ENCODE measurements at regions not wholly inside any gene's neighbourhood (a gene's known extent, or its start where the extent isn't known, plus 50 kb on each side); places are given as distances from the start of the nearest gene placed in this dataset.
"Not testable (repeated sequence)": the region's sequence is repeated elsewhere in the genome, so short reads cannot be mapped to it uniquely, and the experiment has no call there.

- DNase-seq, result no peak
Measured at GRCh38 chr3:187795207-187795960, 50.1 kb upstream of the BCL6 start.

DNA sequence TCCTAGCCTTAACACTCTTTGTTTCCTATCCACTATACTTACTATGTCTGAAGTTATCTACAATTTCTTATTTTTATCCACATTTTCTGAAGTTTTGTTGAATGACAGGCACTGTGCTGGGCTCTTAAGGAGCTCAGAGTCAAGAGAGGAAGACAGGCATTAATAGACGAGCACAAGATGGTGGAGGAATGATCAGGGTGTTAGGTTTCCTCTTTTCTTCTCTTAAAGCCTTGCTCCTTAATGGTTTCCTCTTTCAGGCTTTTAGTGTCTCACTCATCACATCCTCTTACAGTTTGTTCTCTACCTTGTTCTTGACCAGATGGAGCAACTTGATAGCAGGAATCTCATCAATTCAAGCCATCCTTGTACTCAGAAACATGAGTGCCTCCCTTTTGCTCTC is 52.9 kb upstream of the BCL6 start:
- no peak for DNase-seq

DNA sequence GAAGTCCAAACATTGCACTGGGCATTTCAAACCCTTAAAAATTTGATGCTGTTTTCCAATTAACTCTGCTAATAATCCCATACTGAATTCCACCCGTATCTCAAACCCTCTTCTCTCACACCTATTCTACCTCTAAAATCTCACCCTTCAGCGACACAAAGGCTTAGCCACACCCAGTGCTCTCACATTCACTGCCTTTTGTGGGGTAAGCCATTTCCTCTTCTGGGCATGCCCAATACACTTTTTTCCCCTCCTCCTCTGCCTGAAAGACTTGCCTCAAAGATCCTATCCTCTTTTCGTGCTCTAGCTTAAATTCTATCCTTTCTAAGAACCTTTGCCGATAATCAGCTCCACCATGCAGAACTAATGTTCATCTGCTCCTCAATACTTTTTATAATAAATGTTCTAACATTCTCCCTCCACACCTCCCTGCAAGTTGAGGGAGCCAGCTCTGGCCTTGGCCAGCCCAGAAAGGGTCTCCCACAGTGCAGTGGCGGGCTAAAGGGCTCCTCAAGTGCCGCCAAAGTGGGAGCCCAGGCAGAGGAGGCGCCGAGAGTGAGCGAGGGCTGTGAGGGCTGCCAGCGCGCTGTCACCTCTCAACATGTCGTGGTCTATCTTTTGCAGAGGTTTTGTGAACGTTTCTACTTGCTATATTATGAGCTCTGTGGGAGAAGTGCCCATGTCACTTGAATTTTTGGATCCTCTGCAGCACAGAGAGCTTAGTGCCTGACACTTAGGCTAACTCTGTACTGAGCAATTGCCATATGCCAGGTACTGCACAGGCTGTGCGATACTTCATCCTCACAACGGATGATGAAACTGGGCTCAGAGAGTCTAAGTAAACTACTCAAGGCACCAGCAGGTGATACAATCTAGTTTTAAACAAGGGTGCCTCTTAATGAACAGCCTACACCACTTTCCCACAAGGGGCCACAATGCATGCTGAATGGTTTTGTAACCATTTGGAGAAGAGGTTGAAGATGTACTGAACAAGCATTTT is 53.6 kb upstream of the BCL6 start:
- DNase-seq, result no peak

DNA sequence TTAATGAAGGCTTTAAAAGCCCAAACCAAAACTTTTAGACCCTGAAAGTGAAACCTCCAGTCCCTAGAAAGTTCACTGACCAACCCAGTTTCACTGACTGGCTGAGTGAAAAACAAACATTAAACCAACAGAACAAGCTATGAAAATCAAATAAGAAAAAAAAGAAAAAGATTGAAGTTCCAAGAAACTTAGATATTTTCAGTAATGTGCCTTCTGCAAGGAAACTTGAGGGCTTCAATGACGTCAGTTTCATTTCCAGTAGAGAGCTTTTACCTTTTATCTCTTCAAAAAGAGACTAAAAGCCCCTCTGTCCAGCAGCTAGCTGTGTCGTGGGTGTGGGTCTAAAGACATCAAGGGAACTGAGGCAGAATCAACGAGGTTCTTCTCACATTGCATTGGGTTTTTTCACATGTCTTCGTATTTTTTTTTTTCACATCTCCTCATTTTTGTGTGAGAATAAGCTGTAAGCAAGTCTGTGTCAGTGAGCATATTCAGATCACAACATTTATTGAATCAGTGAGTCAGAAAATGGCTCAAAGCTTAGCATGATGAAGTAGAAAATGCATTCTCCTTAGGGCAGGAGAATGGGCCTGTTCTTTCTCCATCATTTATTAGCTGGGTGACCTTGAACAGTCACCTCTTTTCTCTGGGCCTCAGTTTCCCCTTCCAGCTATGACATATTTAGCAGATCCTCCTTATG is 54.8 kb upstream of the BCL6 start:
- DNase-seq, result no peak

DNA sequence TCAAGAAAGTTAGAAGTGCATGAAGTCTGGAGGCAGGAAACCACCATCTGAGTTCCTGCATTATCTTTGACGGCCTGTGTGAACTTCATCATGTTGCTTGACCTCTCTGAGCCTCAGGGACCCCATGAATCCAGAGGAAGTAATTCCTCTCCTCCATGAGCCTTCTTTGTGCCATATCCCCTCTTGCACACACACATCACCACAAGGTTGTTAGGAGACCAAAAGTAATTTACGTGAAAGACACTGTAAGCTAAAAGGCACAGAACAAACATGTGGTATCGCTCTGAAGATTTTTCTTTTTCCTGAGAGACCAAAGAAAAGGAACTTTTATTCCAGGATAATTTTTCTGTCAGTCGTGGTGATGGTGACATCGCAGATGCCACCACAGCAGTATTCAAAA is 55.9 kb upstream of the BCL6 start:
- DNase-seq, result no peak

GRCh38 chr3:187802203-187802927 is 57.1 kb upstream of the BCL6 start:
- no peak for DNase-seq

DNA sequence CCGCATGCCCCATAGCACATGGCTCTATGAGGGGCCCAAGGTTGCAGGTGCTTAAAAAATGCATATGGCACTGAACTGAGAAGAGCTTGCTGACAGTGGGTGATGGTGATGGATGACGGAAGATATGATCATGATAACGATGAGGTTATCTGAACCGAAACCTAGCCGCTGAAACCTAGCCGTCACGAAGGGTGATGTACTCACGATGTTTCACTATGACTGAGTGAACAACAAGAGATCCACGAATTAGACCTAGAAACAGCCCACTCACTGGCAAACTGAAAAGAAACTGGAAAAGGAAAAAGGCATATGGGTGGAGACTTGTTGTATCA is 57.6 kb upstream of the BCL6 start:
- no peak for DNase-seq

GRCh38 chr3:187804120-187804744 is 59.0 kb upstream of the BCL6 start:
- no peak for DNase-seq

DNA sequence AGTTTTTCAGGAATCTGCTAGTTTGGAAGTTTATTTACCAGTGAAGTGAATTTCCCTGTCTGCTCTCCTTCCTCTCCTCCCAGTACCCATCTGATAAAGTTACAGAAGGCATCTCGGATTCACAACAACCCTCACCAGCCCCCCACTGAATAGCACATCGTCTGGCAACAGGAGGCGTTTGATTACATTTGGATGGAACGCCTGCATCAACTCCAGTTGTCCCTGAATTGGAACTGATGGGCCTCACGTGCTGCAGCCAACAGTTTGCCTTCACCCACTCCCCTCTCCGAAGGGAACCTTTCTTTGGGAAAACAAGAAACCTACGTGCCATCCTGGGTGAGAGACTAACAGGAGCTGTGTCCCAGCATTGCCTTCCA is 59.5 kb upstream of the BCL6 start:
- DNase-seq, result no peak

DNA sequence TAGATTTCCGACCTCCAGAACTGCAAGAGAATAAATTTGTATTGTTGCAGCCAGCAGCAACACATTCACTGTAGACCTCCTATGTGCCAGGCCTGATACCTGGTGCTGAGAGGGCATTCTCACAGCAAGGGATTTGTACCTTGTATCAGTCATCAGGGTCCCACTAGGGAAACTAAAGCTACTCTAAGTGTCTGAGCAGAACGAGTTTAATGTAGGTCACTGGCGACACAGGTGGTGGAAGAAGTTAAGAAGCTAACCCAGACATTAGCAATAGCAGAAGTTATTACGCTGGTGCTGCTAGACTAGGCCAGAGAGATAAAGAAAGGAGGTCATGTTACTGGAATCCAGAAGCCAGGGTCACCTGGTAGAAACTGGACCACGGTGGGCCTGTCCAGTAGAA is 60.5 kb upstream of the BCL6 start:
- DNase-seq, result no peak

DNA sequence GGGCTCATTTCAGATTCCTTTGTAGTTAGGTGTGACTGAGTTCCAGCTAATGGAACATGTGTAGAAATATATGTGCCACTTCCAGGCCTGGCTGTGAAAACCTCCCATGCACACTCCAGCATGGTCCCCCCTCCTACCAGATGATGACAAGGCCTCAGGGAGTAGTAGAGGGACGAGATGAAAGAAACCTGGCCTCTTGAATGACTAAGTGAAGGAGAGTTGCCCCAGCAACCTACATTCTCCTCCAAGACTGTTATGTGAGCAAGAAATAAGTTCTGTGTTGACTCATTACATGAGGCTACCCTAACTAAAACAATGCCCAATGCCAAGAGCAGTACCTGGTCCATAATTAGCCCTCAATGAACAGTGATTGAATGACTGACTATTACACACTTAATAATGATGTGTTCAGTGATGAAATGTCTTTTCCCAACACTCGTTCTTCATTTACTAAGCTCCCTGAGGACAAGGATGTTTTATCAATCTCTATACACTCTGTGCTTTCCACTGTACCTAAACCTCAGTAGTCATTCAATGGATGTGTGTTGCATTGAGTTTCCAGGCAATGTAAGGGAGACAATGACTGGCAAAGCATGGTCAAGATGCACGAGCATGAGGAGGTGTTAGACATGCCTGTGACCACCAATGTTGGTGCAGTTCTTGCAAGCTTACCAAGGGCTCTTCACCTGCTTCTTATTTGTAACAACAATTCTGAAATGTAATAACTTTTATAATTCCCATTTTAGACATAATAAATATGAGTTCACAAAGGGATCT is 62.0 kb upstream of the BCL6 start:
- DNase-seq, result no peak

DNA sequence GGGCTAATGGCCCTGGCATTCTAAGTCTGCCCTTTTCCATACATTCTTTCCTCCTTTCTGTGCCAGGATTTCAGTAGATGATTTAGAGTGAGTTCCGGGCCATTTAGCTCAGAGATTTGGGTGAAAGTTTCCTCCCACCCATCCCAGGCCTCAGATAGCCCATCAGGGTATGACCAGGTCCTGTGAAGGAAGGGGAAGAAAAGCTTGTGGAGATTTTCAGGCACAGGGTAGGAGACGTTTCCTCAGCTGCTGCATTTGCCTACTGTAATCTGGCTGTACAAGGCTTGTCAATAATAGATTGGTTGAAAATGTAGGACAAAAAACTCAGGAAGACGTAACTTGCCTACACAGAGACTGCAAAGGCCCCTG is 63.2 kb upstream of the BCL6 start:
- no peak for DNase-seq

DNA sequence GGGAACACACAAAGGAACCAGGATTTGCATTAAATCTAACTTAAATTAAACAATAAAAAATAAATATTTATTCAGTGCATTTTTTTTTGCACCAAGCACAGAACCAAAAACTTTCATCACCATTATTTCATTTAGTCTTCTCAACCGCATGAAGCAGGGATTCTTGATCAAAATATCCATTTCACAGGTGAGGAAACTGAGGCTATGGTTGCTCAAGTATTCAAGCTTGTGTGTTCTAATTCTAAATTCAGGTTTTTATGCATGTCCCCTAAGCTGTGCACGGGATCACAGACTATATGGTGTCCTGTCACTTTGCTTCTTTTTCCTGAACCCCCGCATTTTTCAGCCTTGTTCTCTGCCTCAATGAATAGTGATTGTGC is 64.3 kb upstream of the BCL6 start:
- no peak for DNase-seq

GRCh38 chr3:187810021-187810446 is 64.8 kb upstream of the BCL6 start:
- no peak for DNase-seq

GRCh38 chr3:187811585-187812250 is 66.5 kb upstream of the BCL6 start:
- no peak for DNase-seq

DNA sequence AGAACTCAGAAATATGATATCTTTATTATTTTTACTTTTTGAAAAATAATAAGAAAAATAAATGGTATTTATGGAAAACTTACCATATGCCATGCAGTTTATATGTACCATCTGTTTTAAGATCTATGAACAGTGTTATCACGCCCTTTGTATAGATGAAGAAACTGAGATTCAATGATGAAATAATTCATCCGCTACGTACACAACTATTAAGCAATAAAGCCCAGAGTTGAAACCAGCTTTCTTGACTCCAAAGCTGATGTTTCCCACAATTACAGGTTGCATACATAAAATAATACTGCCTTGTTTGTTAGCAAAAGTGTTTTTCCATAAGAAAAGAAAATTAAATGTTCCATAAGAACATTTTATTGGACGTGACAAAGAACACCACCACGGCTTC is 67.2 kb upstream of the BCL6 start:
- no peak for DNase-seq

DNA sequence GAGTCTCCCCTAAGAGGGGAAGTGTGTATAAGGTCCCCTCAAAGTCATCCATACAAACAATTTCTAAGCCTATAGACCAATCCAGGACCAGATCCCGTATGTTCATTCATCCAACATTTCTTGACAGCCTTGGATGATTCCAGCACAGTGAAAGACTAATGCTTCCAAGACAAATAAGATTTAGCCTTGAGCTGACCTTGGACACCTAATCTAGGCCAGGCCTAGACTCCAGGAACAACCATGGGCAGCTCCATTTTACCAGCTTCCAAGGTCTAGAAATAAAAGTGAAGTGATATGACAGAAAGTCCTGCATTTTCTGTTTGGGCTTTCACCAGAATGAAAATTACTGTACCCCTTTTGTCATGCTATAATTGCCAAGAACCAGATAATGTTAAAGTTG is 67.9 kb upstream of the BCL6 start:
- no peak for DNase-seq

DNA sequence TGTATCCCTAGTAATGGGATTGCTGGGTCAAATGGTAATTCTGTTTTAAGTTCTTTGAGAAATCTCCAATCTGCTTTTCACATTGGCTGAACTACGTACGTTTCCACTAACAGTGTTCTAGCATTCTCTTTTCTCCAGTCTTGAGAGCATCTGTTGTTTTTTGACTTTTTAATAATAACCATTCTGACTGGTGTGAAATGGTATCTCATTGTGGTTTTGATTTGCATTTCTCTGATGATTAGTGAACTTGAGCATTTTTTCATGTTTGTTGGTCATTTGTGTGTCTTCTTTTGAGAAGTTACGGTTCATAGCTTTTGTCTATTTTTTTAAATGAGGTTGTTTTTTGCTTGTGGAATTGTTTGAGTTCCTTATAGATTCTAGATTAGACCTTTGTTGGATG is 72.5 kb upstream of the BCL6 start:
- not testable (repeated sequence) for DNase-seq

- DNase-seq, result no peak
Measured at GRCh38 chr3:187821616-187822317, 76.5 kb upstream of the BCL6 start.

DNA sequence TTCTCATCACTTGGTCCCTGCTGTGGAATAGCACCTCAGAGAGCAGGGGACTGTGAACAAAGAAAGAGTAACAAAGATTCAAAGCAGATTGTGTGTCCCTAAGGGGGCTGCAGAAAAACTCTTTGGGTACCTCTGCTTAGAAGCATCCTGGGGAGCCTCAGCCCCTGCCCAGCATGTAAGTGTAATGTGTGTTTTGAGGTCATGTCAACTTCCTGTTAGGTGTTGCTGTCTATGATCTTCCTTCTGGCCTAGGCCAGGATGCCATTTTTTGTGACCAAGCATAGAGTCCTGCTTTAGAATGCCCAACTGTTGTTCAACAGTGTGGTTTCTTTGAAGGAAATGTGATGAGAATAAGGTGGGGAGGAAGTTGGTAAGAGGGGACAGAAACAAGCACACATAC is 77.1 kb upstream of the BCL6 start:
- DNase-seq, result no peak

- DNase-seq, result no peak
Measured at GRCh38 chr3:187823746-187824145, 78.5 kb upstream of the BCL6 start.

All from SHP77 (cell line).